Astrocyte of the spinal cord (primary cell): ENCODE measurements at regions not wholly inside any gene's neighbourhood (a gene's known extent, or its start where the extent isn't known, plus 50 kb on each side); places are given as distances from the start of the nearest gene placed in this dataset.
"Not testable (repeated sequence)": the region's sequence is repeated elsewhere in the genome, so short reads cannot be mapped to it uniquely, and the experiment has no call there.

Experiments
- DNase-seq: peaks from one replicate; pipeline ENCODE4 v3.0.0; 2011; ENCODE audit warnings: low read depth, low spot score
- H3K4me3 ChIP-seq: 2 replicates; pipeline ENCODE4 v1.5.1; 2011; ENCODE audit warnings: low read depth, mild to moderate bottlenecking, low read length, moderate library complexity
- CTCF ChIP-seq: IDR thresholded peaks from 2 replicates; pipeline ENCODE4 v1.5.1; 2012; ENCODE audit warnings: low read depth, mild to moderate bottlenecking, low read length, inconsistent platforms
- in situ Hi-C: cut with HindIII; loops from 2 replicates; pipeline ENCODE4 v1.10.0; 2017; ENCODE audit warnings: low sequenced_read_pairs

GRCh38 chr1:245001252-245001651 lies 136.9 kb upstream of the HNRNPU start:
- no peak for TF ChIP-seq CTCF
- H3K4me3 ChIP-seq: no peak overlapping the region
- DNase-seq: no peak
- in situ Hi-C loops: no loop called here

- TF ChIP-seq CTCF: no peak
- in situ Hi-C loops: no loop called here
- no peak for DNase-seq
- H3K4me3 ChIP-seq: no peak overlapping the region
Measured at GRCh38 chr1:245000872-245001188, 136.5 kb upstream of the HNRNPU start.

- DNase-seq, H3K4me3 ChIP-seq, in situ Hi-C loops: not testable (repeated sequence)
Measured at GRCh38 chr1:244999644-245000043, 135.3 kb upstream of the HNRNPU start.

GRCh38 chr1:244998717-244999346 lies 134.5 kb upstream of the HNRNPU start:
- no peak for TF ChIP-seq CTCF
- H3K4me3 ChIP-seq: no peak overlapping the region
- in situ Hi-C loops: no loop called here
- no peak for DNase-seq

- DNase-seq: no peak
- no peak overlapping the region for H3K4me3 ChIP-seq
- TF ChIP-seq CTCF: no peak
- in situ Hi-C loops: no loop called here
Measured at GRCh38 chr1:244995602-244996400, 131.5 kb upstream of the HNRNPU start.

- no peak for DNase-seq
- in situ Hi-C loops: no loop called here
- TF ChIP-seq CTCF: no peak
- H3K4me3 ChIP-seq: no peak overlapping the region
Measured at GRCh38 chr1:244992833-244993232, 128.5 kb upstream of the HNRNPU start.

GRCh38 chr1:244989813-244990212 lies 125.5 kb upstream of the HNRNPU start:
- in situ Hi-C loops: no loop called here
- TF ChIP-seq CTCF: no peak
- H3K4me3 ChIP-seq: no peak overlapping the region
- peak; percentile 17 for DNase-seq
